Gastroesophageal sphincter (tissue), 4 donors: ENCODE measurements at regions not wholly inside any gene's neighbourhood (a gene's known extent, or its start where the extent isn't known, plus 50 kb on each side); places are given as distances from the start of the nearest gene placed in this dataset.

ENCODE experiments used
- ATAC-seq: fragments of 150-250 bp; one replicate; pipeline ENCODE4 v1.9.1; 2016; ENCODE audit warnings: mild to moderate bottlenecking, moderate library complexity
- H3K27ac ChIP-seq, 4 donors: fragments of 200-600 bp; sonication (generic) in 3 of 4; 1 replicate in 3 of 4; 2 replicates in 1 of 4; pipeline ENCODE4 v1.5.1; 2016 to 2019
- H3K27me3 ChIP-seq: fragments of 200-600 bp; sonication (generic); one replicate; pipeline ENCODE4 v1.5.1; 2019
- H3K36me3 ChIP-seq, 2 donors: fragments of 200-600 bp; sonication (generic); one replicate each; pipeline ENCODE4 v1.5.1; 2019; ENCODE audit warnings: control low read depth in 1 of 2
- H3K4me1 ChIP-seq, 3 donors: fragments of 200-600 bp; sonication (generic); 1 replicate in 2 of 3; 2 replicates in 1 of 3; pipeline ENCODE4 v1.5.1; 2016 to 2019; ENCODE audit warnings: control low read depth in 2 of 3
- H3K4me3 ChIP-seq, 2 donors: fragments of 200-600 bp; sonication (generic); one replicate each; pipeline ENCODE4 v1.5.1; 2019; ENCODE audit warnings: mild to moderate bottlenecking in 1 of 2, moderate library complexity in 1 of 2
- H3K9me3 ChIP-seq, 3 donors: fragments of 200-600 bp; sonication (generic); one replicate each; pipeline ENCODE4 v1.5.1; 2017 to 2019; ENCODE audit warnings: control low read depth in 2 of 3
- EP300 ChIP-seq: sonication (generic); formaldehyde crosslinking; IDR thresholded peaks from one replicate; pipeline ENCODE4 v1.6.1; 2017; ENCODE audit warnings: antibody characterized with exemption, mild to moderate bottlenecking
- POLR2A ChIP-seq, 2 donors: fragments of 450-650 bp; IDR thresholded peaks; one replicate each; pipeline ENCODE4 v1.6.1; 2017; ENCODE audit warnings: antibody characterized with exemption in 2 of 2, mild to moderate bottlenecking in 2 of 2, moderate library complexity in 1 of 2
- POLR2AphosphoS5 ChIP-seq: sonication (generic); formaldehyde crosslinking; IDR thresholded peaks from one replicate; pipeline ENCODE4 v1.6.1; 2017; ENCODE audit warnings: antibody characterized with exemption
- WGBS, 2 donors: methylation state at CpG; one replicate each; pipeline ENCODE4 v1.1.5; 2018; ENCODE audit warnings: low coverage in 1 of 2; 5-methylcytosine and 5-hydroxymethylcytosine counted together
- TF ChIP-seq, protein P1 (sequence below), 4 experiments: fragments of 200-600 bp in 2 of 4; fragments of 450-650 bp in 2 of 4; sonication (generic) in 1 of 4; IDR thresholded peaks; one replicate each; pipeline ENCODE4 v1.5.1; 2017 to 2019; ENCODE audit warnings: antibody characterized with exemption in 4 of 4, mild to moderate bottlenecking in 2 of 4, moderate library complexity in 2 of 4

DNA sequence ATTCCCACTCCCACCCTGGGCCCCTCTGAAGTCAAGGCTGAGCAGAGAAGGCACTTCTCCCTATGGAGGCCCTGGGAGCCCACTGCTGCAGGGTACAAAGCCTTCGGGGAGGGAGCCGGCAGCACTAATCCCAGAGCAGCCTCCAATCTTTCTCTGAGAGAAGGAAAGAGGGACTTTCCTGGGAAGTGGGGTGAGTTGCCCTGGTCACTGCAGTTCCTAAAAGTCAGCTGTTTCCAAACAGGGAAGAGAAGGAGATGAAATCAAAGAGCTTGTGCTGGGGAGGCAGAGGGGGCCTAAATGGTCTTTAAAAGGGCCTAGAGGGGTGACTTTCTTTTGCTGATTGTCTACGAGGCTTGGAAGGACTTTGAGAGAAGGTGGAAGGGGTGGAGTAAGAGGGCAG lies 264.7 kb downstream of the TNS1 start:
- H3K27me3 ChIP-seq = no peaks in the 10 kb centered on the region
- TF ChIP-seq, protein P1, sequence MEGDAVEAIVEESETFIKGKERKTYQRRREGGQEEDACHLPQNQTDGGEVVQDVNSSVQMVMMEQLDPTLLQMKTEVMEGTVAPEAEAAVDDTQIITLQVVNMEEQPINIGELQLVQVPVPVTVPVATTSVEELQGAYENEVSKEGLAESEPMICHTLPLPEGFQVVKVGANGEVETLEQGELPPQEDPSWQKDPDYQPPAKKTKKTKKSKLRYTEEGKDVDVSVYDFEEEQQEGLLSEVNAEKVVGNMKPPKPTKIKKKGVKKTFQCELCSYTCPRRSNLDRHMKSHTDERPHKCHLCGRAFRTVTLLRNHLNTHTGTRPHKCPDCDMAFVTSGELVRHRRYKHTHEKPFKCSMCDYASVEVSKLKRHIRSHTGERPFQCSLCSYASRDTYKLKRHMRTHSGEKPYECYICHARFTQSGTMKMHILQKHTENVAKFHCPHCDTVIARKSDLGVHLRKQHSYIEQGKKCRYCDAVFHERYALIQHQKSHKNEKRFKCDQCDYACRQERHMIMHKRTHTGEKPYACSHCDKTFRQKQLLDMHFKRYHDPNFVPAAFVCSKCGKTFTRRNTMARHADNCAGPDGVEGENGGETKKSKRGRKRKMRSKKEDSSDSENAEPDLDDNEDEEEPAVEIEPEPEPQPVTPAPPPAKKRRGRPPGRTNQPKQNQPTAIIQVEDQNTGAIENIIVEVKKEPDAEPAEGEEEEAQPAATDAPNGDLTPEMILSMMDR (IDR thresholded peaks at IDR 0.05) = no peak
- TF ChIP-seq POLR2A (IDR thresholded peaks at IDR 0.05) (no peak), EP300 (no peak), POLR2AphosphoS5 (no peak)
- ATAC-seq = no peak
- H3K27ac ChIP-seq = peak overlapping the region in 2 of 4 donors; percentile 15 to 25
- 77% methylated on average over 3 of the region's 3 CpGs; no CpG with 5 or more reads in 1 of the 2 donors for WGBS, 2 donors
- no peaks in the 10 kb centered on the region for H3K9me3 ChIP-seq
- H3K36me3 ChIP-seq = peaks cover 0 to 70% of the 10 kb centered on the region in 2 donors
- no peak overlapping the region for H3K4me3 ChIP-seq
- H3K4me1 ChIP-seq = peaks cover 0 to 58% (median 11%) of the 10 kb centered on the region in 3 donors

GRCh38 chr2:217736776-217737550 lies 265.8 kb downstream of the TNS1 start:
- WGBS, 2 donors = 67 to 68% methylated on average over 2 to 3 of the region's 3 CpGs
- H3K4me1 ChIP-seq = peaks cover 0 to 58% (median 15%) of the 10 kb centered on the region in 3 donors
- no peaks in the 10 kb centered on the region for H3K9me3 ChIP-seq
- peak overlapping the region in 1 of 4 donors; percentile 53 for H3K27ac ChIP-seq
- no peaks in the 10 kb centered on the region for H3K27me3 ChIP-seq
- H3K36me3 ChIP-seq = peaks cover 0 to 68% of the 10 kb centered on the region in 2 donors
- TF ChIP-seq POLR2AphosphoS5 (no peak), EP300 (no peak), POLR2A (IDR thresholded peaks at IDR 0.05) (no peak)
- TF ChIP-seq, protein P1 (IDR thresholded peaks at IDR 0.05) = no peak
- H3K4me3 ChIP-seq = no peak overlapping the region
- ATAC-seq = no peak

DNA sequence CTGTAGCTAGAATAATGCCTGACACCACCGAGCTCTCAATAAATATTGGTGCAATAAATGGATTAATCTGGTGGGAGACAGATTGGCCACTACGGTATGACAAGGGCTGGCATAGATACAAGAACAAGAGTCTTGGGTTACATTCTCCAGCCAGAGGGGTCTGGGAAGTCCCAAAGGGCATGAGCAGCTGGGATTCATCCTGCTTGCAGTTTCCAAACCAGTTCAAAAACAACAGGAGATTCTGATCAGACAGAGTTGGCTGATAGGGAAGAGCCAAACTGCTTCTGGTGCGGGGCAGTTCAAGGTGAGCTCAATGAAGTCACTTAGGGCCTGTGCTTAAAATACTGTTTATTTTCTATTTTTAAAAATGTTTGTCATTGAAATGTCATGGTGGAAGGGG lies 266.9 kb downstream of the TNS1 start:
- no peak for ATAC-seq
- Histone ChIP-seq H3K9me3 (no peaks in the 10 kb centered on the region), H3K4me3 (no peak overlapping the region), H3K36me3 (peaks cover 0 to 59% of the 10 kb centered on the region in 2 donors), H3K4me1 (peaks cover 0 to 52% (median 12%) of the 10 kb centered on the region in 3 donors), H3K27me3 (no peaks in the 10 kb centered on the region), H3K27ac (peak overlapping the region in 2 of 4 donors; percentile 4 to 53)
- TF ChIP-seq, protein P1 (IDR thresholded peaks at IDR 0.05) = no peak
- no peak for TF ChIP-seq POLR2A (IDR thresholded peaks at IDR 0.05)
- peak; percentile 28 for TF ChIP-seq POLR2AphosphoS5
- whole genome bisulfite sequencing, 2 donors = 37 to 41% methylated on average over 2 to 3 of the region's 3 CpGs

DNA sequence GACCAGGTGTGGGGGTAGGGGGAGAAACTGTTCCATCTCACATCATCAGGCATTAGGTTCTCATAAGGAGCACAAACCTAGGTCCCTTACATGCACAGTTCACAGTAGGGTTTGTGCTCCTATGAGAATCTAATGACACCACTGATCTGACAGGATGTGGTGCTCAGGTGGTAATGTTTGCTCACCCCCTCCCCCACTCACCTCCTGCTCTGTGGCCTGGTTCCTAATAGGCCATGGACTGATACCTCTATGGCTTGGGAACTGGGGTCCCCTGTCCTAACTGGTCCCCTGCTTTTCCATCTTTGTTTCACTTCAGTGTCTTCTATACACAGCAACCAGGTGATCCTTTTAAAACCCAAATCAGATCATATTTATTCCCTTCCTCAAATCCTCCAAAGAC lies 267.8 kb downstream of the TNS1 start:
- no peak overlapping the region for H3K27ac ChIP-seq
- peaks cover 0 to 51% (median 11%) of the 10 kb centered on the region in 3 donors for H3K4me1 ChIP-seq
- H3K36me3 ChIP-seq = peaks cover 0 to 56% of the 10 kb centered on the region in 2 donors
- H3K4me3 ChIP-seq = no peak overlapping the region
- H3K27me3 ChIP-seq = no peaks in the 10 kb centered on the region
- no peak for ATAC-seq
- H3K9me3 ChIP-seq = no peaks in the 10 kb centered on the region
- TF ChIP-seq EP300 (no peak), POLR2A (IDR thresholded peaks at IDR 0.05) (no peak), POLR2AphosphoS5 (no peak)
- TF ChIP-seq, protein P1 (IDR thresholded peaks at IDR 0.05) = no peak

GRCh38 chr2:217733461-217733860 lies 269.3 kb downstream of the TNS1 start:
- peaks cover 0 to 44% of the 10 kb centered on the region in 2 donors for H3K36me3 ChIP-seq
- 35 to 69% methylated on average over 2 of the region's 3 CpGs for WGBS, 2 donors
- H3K9me3 ChIP-seq = no peaks in the 10 kb centered on the region
- peak overlapping the region in 3 of 4 donors; percentile 49 to 51 (median 51) for H3K27ac ChIP-seq
- no peak overlapping the region for H3K4me3 ChIP-seq
- H3K27me3 ChIP-seq = no peaks in the 10 kb centered on the region
- TF ChIP-seq, protein P1 (IDR thresholded peaks at IDR 0.05) = no peak
- TF ChIP-seq POLR2A (IDR thresholded peaks at IDR 0.05) = no peak
- TF ChIP-seq EP300 = no peak
- no peak for TF ChIP-seq POLR2AphosphoS5
- ATAC-seq = no peak
- H3K4me1 ChIP-seq = peaks cover 0 to 63% (median 22%) of the 10 kb centered on the region in 3 donors
